ENCODE measurements at regions not wholly inside any gene's neighbourhood (a gene's known extent, or its start where the extent isn't known, plus 50 kb on each side); places are given as distances from the start of the nearest gene placed in this dataset.

DNA sequence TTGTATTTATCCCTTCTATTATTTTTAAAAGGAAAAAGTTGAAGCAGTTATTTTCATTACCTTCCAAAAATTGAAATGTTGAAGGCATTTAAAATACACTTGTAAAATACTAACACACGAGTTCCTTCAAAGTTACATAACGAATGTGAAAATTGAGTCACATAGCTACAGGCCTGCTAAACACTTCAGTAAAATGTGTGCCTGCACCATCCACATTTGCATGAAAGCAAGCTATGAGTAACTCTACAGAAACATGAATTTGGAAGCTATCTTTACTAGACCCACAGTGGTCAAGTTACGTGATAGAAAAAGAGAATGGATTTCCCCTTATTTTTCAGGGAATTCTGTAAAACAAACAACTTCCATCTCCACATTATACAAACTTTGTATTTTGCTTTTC is 1148.8 kb upstream of the PCDH7 start:
- no peak for DNase-seq (ENCODE audit: low read depth)
- TF ChIP-seq, protein P1, sequence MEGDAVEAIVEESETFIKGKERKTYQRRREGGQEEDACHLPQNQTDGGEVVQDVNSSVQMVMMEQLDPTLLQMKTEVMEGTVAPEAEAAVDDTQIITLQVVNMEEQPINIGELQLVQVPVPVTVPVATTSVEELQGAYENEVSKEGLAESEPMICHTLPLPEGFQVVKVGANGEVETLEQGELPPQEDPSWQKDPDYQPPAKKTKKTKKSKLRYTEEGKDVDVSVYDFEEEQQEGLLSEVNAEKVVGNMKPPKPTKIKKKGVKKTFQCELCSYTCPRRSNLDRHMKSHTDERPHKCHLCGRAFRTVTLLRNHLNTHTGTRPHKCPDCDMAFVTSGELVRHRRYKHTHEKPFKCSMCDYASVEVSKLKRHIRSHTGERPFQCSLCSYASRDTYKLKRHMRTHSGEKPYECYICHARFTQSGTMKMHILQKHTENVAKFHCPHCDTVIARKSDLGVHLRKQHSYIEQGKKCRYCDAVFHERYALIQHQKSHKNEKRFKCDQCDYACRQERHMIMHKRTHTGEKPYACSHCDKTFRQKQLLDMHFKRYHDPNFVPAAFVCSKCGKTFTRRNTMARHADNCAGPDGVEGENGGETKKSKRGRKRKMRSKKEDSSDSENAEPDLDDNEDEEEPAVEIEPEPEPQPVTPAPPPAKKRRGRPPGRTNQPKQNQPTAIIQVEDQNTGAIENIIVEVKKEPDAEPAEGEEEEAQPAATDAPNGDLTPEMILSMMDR (IDR thresholded peaks at IDR 0.05; ENCODE audit: low read depth, low read length, missing control alignments): no peak
- H3K4me3 ChIP-seq (ENCODE audit: low read depth, low read length): no peak overlapping the region
- in situ Hi-C loops (cut with HindIII; ENCODE audit: low sequenced_read_pairs): no loop called here

DNA sequence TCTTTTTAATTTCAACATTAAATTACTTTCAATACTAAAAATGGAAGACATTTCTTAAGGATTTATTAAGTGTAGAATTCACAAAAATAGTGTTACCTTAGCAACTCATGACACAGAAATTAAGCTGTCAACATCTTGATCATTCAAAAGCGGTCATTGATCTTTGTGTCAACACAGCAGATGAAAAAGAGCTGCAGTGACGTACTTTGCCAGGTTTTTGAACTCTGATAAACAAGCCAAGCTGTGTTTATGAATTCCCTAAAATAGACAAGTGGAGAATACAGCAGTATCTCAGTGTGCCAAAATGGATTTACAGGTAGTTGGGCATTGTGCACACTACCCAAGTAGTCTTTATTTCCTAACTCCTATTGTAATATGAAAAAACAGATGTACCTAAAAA is 1141.8 kb upstream of the PCDH7 start:
- no peak overlapping the region for H3K4me3 ChIP-seq (ENCODE audit: low read depth, low read length)
- in situ Hi-C loops (cut with HindIII; ENCODE audit: low sequenced_read_pairs): no loop called here
- TF ChIP-seq, protein P1 (IDR thresholded peaks at IDR 0.05; ENCODE audit: low read depth, low read length, missing control alignments): no peak
- no peak for DNase-seq (ENCODE audit: low read depth)

DNA sequence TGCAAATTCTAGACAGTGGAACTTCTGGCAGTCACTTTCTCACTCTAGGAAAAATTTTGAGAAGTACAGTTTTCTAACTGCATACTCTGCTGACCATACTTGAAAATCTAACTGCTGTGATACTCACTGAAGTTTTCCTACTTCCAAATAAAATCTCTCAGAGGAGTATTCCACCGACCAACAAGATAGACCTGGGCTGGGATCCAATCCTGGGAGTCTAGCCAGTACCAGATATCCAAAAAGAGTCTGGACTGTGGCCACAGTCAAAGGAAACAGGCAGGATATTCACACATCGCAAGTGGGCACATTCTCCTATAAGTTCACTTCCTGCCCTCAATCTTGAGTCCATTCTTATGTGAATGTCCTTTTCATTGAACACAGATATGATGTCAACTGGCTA is 1138.7 kb upstream of the PCDH7 start:
- TF ChIP-seq, protein P1 (IDR thresholded peaks at IDR 0.05; ENCODE audit: low read depth, low read length, missing control alignments): no peak
- DNase-seq (ENCODE audit: low read depth): peak; percentile 6
- no peak overlapping the region for H3K4me3 ChIP-seq (ENCODE audit: low read depth, low read length)
- in situ Hi-C loops (cut with HindIII; ENCODE audit: low sequenced_read_pairs): no loop called here

DNA sequence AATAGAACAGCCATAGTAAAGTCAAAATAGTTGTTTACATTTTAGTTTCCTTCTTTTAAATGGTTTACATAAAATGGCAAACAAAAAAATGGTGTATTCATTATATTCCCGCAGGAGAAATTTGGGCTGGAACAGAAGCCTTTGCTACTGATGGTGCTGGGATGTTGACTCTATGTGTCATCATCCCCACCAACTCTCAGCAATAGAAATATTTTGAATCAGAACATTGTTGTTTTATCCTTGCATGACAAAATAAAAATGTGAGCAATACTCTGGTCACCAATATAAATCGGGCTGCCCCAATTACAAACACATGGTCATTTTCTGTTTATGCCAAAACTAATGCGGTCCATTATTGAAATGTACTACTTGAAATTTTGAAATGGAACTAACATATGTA is 1131.6 kb upstream of the PCDH7 start:
- in situ Hi-C loops (cut with HindIII; ENCODE audit: low sequenced_read_pairs): no loop called here
- no peak overlapping the region for H3K4me3 ChIP-seq (ENCODE audit: low read depth, low read length)
- no peak for DNase-seq (ENCODE audit: low read depth)
- TF ChIP-seq, protein P1 (IDR thresholded peaks at IDR 0.05; ENCODE audit: low read depth, low read length, missing control alignments): no peak

DNA sequence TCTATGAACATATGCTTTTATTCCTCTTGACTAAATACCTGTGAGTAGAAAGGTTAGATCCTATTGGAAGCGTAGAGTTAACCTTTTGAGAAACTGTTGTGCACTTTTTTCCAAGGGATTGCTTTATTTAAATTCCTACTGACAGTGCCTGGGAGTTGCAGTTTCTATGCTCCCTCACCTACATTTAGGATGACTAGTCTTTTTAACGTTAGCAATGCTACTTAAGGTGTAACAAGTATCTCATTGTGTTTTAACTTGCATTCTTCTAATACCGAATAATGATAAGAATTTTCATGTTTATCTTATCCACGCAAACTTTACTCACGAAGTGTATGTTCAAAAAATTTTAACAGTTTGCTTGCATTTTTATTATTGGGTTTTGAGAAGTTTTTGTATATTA is 1123.9 kb upstream of the PCDH7 start:
- DNase-seq (ENCODE audit: low read depth): no peak
- H3K4me3 ChIP-seq (ENCODE audit: low read depth, low read length): no peak overlapping the region

DNA sequence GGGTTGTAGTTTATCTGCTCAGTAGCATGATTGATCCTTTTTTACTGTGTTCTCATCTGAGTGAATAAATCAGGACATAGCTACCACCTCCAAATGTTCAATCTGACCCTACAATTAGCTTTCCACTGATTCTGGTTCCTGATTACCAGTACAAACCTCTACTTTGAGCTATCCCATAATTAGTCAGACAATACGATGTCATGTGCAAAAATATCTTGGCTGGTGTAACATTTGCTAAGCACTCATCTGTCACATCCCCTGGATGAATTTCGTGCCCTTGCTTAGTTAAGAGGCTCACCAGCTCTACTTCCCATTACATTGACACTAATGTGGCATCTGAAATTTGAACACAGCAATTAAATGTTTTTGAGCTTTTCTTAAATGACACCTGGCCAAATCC is 1101.0 kb upstream of the PCDH7 start:
- in situ Hi-C loops (cut with HindIII; ENCODE audit: low sequenced_read_pairs): no loop called here
- H3K4me3 ChIP-seq (ENCODE audit: low read depth, low read length): no peak overlapping the region
- TF ChIP-seq, protein P1 (IDR thresholded peaks at IDR 0.05; ENCODE audit: low read depth, low read length, missing control alignments): no peak
- no peak for DNase-seq (ENCODE audit: low read depth)

More for the DNA sequence above, 1123.9 kb upstream of the PCDH7 start:
- TF ChIP-seq, protein P1 (IDR thresholded peaks at IDR 0.05; ENCODE audit: low read depth, low read length, missing control alignments): no peak
- in situ Hi-C loops (cut with HindIII; ENCODE audit: low sequenced_read_pairs): no loop called here

DNA sequence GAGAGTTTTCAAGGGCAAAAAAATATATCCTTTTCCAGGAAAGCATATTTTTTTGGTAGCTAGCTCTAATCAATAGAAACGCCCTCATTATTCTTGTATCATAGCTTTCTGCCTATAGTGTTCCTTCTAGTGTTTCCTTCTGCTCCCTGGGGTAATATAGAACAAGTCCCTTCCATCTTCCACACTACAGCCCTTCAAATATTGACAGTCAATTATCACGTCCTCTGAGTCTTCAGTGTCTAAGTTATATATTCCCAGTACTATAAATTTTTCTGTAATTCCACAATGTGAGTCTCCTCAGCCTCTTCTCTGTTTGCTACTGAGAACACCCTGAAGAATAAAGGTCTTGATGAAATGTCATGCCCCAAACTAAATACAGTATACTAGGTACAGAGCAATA is 1088.0 kb upstream of the PCDH7 start:
- TF ChIP-seq, protein P1 (IDR thresholded peaks at IDR 0.05; ENCODE audit: low read depth, low read length, missing control alignments): no peak
- H3K4me3 ChIP-seq (ENCODE audit: low read depth, low read length): no peak overlapping the region
- in situ Hi-C loops (cut with HindIII; ENCODE audit: low sequenced_read_pairs): no loop called here
- no peak for DNase-seq (ENCODE audit: low read depth)

All from astrocyte of the cerebellum (primary cell).